NCI-H2227 (cell line): ENCODE measurements at regions not wholly inside any gene's neighbourhood (a gene's known extent, or its start where the extent isn't known, plus 50 kb on each side); places are given as distances from the start of the nearest gene placed in this dataset.

Experiments used
- DNase-seq: peaks from one replicate; lab custom pipeline; 2025; ENCODE audit not compliant: unreplicated experiment; lab: John Stamatoyannopoulos, UW

- DNase-seq, result no peak
Measured at GRCh38 chr14:98733536-98733935, 538.5 kb downstream of the BCL11B start.

GRCh38 chr14:98736701-98737338 is 535.2 kb downstream of the BCL11B start:
- no peak for DNase-seq

GRCh38 chr14:98741523-98741922 is 530.5 kb downstream of the BCL11B start:
- DNase-seq, result no peak

- no peak for DNase-seq
Measured at GRCh38 chr14:98742001-98742400, 530.0 kb downstream of the BCL11B start.

GRCh38 chr14:98743536-98743935 is 528.5 kb downstream of the BCL11B start:
- DNase-seq, result no peak

GRCh38 chr14:98748966-98749365 is 523.0 kb downstream of the BCL11B start:
- no peak for DNase-seq

- DNase-seq, result no peak
Measured at GRCh38 chr14:98751110-98751509, 520.9 kb downstream of the BCL11B start.

GRCh38 chr14:98752660-98753059 is 519.3 kb downstream of the BCL11B start:
- no peak for DNase-seq

- no peak for DNase-seq
Measured at GRCh38 chr14:98754343-98755020, 517.5 kb downstream of the BCL11B start.

- DNase-seq, result no peak
Measured at GRCh38 chr14:98756749-98757148, 515.2 kb downstream of the BCL11B start.

- DNase-seq, result no peak
Measured at GRCh38 chr14:98758440-98758839, 513.6 kb downstream of the BCL11B start.

GRCh38 chr14:98761993-98762392 is 510.0 kb downstream of the BCL11B start:
- DNase-seq, result no peak

- DNase-seq, result no peak
Measured at GRCh38 chr14:98766818-98767217, 505.2 kb downstream of the BCL11B start.

- DNase-seq, result no peak
Measured at GRCh38 chr14:98769326-98769725, 502.7 kb downstream of the BCL11B start.

GRCh38 chr14:98770151-98770550 is 501.8 kb downstream of the BCL11B start:
- DNase-seq, result no peak

- DNase-seq, result no peak
Measured at GRCh38 chr14:98773814-98774213, 498.2 kb downstream of the BCL11B start.

- no peak for DNase-seq
Measured at GRCh38 chr14:98775892-98776291, 496.1 kb downstream of the BCL11B start.

GRCh38 chr14:98782062-98782461 is 489.9 kb downstream of the BCL11B start:
- no peak for DNase-seq

- no peak for DNase-seq
Measured at GRCh38 chr14:98785578-98785977, 486.4 kb downstream of the BCL11B start.

GRCh38 chr14:98786456-98786855 is 485.5 kb downstream of the BCL11B start:
- DNase-seq, result no peak

- DNase-seq, result no peak
Measured at GRCh38 chr14:98791661-98792060, 480.3 kb downstream of the BCL11B start.

- DNase-seq, result no peak
Measured at GRCh38 chr14:98792171-98792570, 479.8 kb downstream of the BCL11B start.

GRCh38 chr14:98798099-98798498 is 473.9 kb downstream of the BCL11B start:
- DNase-seq, result no peak
